Rectal smooth muscle tissue (tissue), 1 donor: ENCODE measurements at regions not wholly inside any gene's neighbourhood (a gene's known extent, or its start where the extent isn't known, plus 50 kb on each side); places are given as distances from the start of the nearest gene placed in this dataset.

Source experiments
- H3K27ac ChIP-seq: one replicate; pipeline ENCODE4 v1.7.0; 2013; ENCODE audit warnings: low read depth, low read length, inconsistent platforms
- H3K27me3 ChIP-seq: one replicate; pipeline ENCODE4 v1.7.0; 2013; ENCODE audit warnings: low read length; ENCODE audit not compliant: control insufficient read depth, insufficient read depth
- H3K36me3 ChIP-seq: one replicate; pipeline ENCODE4 v1.7.0; 2013; ENCODE audit warnings: low read length; ENCODE audit not compliant: control insufficient read depth, insufficient read depth
- H3K4me1 ChIP-seq: one replicate; pipeline ENCODE4 v1.7.0; 2013; ENCODE audit warnings: low read length; ENCODE audit not compliant: control insufficient read depth, insufficient read depth
- H3K4me3 ChIP-seq: one replicate; pipeline ENCODE4 v1.7.0; 2013; ENCODE audit warnings: low read length
- H3K9ac ChIP-seq: one replicate; pipeline ENCODE4 v1.7.0; 2013; ENCODE audit warnings: low read length

DNA sequence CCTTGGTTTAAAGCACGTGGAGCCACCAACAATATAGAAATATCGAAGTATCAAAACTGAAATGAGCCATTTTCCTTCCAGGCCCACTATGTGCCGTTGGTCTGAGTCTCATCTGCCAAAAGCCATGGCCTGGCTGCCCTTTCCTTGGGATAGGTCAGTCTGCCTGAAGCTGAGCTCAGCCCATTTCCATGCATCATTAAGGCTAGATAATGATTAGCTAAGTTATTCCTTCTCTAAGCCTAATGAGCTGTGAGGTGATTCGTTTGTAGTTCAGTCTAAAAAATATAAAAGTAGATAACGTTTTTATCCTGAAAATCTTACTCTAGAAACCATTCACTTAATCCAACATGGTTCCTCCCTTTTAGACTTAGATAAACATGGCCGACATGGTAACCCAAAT, 936.2 kb upstream of the LCORL start:
- no peaks in the 10 kb centered on the region for H3K36me3 ChIP-seq
- no peak overlapping the region for H3K4me3 ChIP-seq
- no peaks in the 10 kb centered on the region for H3K4me1 ChIP-seq
- H3K9ac ChIP-seq = no peak overlapping the region
- H3K27me3 ChIP-seq = no peaks in the 10 kb centered on the region
- no peak overlapping the region for H3K27ac ChIP-seq

DNA sequence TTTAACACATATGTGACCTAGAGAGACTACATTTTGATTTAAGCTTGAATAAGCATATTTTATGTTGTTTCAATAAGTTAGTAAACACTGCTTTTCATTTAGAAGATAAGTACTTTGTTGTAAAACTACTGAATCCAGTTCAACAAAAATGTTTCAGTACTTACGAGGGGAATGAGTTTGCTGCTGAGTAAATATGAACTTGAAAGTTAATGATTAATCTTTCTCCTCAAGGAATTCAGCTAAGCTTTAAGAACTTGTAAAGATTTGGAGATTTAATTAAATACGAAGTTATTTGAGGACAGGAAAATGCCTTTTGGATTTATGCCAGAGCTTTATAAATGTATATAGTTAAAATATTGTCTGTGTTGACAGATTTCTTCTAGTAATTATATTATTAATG, 933.0 kb upstream of the LCORL start:
- H3K36me3 ChIP-seq = no peaks in the 10 kb centered on the region
- H3K27me3 ChIP-seq = no peaks in the 10 kb centered on the region
- no peak overlapping the region for H3K27ac ChIP-seq
- H3K4me1 ChIP-seq = no peaks in the 10 kb centered on the region
- no peak overlapping the region for H3K9ac ChIP-seq
- H3K4me3 ChIP-seq = no peak overlapping the region

DNA sequence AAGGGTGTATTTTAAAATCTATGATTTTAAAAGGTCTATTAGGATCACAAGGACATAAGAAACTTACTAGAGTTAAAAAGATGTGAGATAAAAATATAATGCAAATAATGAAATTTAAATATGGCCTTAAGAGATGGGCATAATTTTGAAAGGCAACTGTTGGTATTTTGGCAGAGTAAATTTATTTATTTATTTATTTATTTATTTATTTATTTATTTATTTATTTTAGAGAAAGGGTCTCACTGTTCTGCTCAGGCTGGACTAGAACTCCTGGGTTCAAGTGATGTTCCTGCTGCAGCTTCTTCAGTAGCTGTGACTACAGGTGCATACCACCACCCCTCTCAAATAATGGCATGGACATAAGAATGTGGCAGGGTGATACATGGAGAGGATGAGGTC, 932.1 kb upstream of the LCORL start:
- H3K4me3 ChIP-seq = no peak overlapping the region
- H3K4me1 ChIP-seq = no peaks in the 10 kb centered on the region
- no peak overlapping the region for H3K27ac ChIP-seq
- H3K27me3 ChIP-seq = no peaks in the 10 kb centered on the region
- H3K9ac ChIP-seq = no peak overlapping the region
- no peaks in the 10 kb centered on the region for H3K36me3 ChIP-seq

- Histone ChIP-seq H3K36me3 (no peaks in the 10 kb centered on the region), H3K4me3 (no peak overlapping the region), H3K9ac (no peak overlapping the region), H3K27ac (no peak overlapping the region), H3K27me3 (no peaks in the 10 kb centered on the region), H3K4me1 (no peaks in the 10 kb centered on the region)
These were observed 923.9 kb upstream of the LCORL start for GRCh38 chr4:18945464-18945863.

DNA sequence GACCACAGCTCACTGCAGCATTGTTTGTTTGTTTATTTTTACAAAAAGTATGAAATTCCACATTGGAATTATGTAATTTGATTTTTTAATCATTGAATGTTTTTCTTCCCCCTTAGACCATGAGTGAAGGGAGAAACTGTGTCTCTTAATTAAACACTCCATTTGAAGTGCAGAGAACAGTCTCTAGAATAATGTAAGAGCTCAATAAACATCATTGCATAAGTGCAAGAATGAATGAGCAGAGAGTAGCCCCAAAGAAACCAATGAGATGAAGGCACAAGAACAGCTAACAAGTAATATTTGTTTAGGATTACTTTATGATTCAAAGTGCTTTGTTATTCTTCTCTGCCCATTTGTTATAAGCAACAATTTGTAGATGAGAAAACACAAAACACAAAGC, 921.3 kb upstream of the LCORL start:
- Histone ChIP-seq H3K4me1 (no peaks in the 10 kb centered on the region), H3K27ac (no peak overlapping the region), H3K27me3 (no peaks in the 10 kb centered on the region), H3K36me3 (no peaks in the 10 kb centered on the region), H3K4me3 (no peak overlapping the region), H3K9ac (no peak overlapping the region)

DNA sequence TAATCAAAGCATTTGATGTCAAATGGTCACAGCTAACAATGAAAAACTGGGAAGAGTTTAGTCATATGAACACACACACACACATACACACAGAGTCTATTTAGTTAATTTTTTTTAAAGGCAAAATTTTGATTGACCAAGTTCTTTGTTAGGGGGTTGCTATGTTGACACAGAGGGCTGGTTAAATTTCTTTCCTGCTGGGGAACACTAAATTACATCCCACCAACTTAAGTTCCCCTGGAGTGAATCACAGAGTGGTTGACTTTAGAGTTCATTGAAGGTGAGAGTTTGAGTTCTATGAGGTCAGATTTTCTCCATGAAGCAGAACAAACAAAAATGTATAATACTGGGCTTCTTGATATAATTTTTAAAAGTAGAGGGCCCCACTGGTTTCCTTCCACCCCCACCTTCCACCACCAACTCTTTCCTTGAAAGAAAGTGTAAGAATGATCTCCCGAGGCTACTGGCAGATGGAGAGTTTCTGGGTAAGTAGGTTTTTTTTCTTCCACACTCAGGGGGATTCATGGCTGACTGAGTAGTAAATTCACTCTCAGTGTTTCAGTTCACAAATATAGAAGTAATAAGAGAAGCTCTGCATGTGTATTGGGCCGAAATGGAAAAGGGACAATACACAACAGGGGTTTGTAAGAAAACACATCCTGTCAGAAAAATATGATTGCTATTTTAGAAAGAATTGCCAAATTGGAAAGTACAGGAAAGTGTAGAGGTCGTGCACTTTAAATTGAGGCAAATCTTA, 917.0 kb upstream of the LCORL start:
- Histone ChIP-seq H3K4me3 (no peak overlapping the region), H3K9ac (no peak overlapping the region), H3K27ac (no peak overlapping the region), H3K4me1 (no peaks in the 10 kb centered on the region), H3K36me3 (no peaks in the 10 kb centered on the region), H3K27me3 (no peaks in the 10 kb centered on the region)

DNA sequence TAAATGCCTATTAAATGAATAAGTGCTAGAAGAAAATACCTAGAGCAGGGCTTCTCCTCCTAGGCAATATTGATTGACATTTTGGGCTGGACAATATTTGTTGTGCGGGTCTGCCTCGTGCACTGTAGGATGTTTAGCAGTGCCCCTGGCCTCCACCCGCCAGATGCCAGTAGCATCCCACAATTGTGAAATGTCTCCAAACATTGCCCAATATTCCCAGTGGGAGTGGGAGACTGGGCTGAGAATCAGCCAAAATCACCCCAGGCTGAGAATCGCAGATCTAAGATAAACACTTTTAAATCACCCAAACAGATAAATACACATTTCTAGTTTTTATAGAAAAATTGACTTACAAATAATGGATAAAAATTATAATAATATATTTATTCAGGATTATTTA, 916.2 kb upstream of the LCORL start:
- Histone ChIP-seq H3K36me3 (no peaks in the 10 kb centered on the region), H3K4me1 (no peaks in the 10 kb centered on the region), H3K27ac (no peak overlapping the region), H3K4me3 (no peak overlapping the region), H3K27me3 (no peaks in the 10 kb centered on the region), H3K9ac (no peak overlapping the region)

DNA sequence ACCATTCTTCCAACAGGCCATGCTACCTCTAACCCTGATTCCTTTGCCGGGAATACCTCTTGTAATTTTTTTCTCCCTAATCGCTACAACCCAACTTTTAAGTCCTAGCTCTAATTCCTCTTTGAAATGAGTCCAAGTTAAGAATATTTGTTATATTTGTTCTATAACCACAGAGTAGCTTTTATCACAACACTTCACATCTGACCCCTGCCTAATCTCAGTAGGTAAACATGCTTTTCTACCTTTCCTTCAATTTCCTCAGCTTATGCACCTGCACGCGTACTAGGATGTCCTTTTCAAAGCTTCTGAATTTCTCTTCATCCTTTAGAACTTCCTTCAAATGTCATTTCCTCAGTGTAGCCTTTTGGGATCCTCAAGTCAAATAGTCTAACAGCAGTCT, 915.5 kb upstream of the LCORL start:
- Histone ChIP-seq H3K27ac (no peak overlapping the region), H3K36me3 (no peaks in the 10 kb centered on the region), H3K27me3 (no peaks in the 10 kb centered on the region), H3K4me1 (no peaks in the 10 kb centered on the region), H3K9ac (no peak overlapping the region), H3K4me3 (no peak overlapping the region)

- Histone ChIP-seq H3K27me3 (no peaks in the 10 kb centered on the region), H3K4me1 (no peaks in the 10 kb centered on the region), H3K36me3 (no peaks in the 10 kb centered on the region), H3K27ac (no peak overlapping the region), H3K4me3 (no peak overlapping the region), H3K9ac (no peak overlapping the region)
These were observed 914.2 kb upstream of the LCORL start for GRCh38 chr4:18935659-18936345.

DNA sequence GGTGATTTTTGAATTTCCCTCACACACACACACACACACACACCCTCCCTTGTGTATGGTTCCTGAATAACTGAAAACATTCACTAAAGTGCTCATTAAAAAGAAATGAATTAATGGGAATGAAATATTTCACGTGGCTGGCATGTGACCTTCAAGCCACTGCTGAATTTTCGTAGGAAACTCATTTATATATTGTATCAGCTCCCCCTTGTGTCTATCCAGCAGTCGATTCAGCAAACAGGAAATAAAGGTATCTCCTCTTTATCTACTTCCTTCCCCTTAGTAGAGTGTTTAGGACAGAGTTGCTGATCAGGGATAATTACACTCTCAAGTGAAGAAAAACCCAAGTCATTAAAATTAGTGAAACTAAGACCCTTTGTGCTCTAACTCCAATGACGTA, 912.6 kb upstream of the LCORL start:
- Histone ChIP-seq H3K4me1 (no peaks in the 10 kb centered on the region), H3K9ac (no peak overlapping the region), H3K27ac (no peak overlapping the region), H3K27me3 (no peaks in the 10 kb centered on the region), H3K4me3 (no peak overlapping the region), H3K36me3 (no peaks in the 10 kb centered on the region)

GRCh38 chr4:18932730-18933339, 911.3 kb upstream of the LCORL start:
- Histone ChIP-seq H3K9ac (no peak overlapping the region), H3K36me3 (no peaks in the 10 kb centered on the region), H3K27me3 (no peaks in the 10 kb centered on the region), H3K4me3 (no peak overlapping the region), H3K4me1 (no peaks in the 10 kb centered on the region), H3K27ac (no peak overlapping the region)

DNA sequence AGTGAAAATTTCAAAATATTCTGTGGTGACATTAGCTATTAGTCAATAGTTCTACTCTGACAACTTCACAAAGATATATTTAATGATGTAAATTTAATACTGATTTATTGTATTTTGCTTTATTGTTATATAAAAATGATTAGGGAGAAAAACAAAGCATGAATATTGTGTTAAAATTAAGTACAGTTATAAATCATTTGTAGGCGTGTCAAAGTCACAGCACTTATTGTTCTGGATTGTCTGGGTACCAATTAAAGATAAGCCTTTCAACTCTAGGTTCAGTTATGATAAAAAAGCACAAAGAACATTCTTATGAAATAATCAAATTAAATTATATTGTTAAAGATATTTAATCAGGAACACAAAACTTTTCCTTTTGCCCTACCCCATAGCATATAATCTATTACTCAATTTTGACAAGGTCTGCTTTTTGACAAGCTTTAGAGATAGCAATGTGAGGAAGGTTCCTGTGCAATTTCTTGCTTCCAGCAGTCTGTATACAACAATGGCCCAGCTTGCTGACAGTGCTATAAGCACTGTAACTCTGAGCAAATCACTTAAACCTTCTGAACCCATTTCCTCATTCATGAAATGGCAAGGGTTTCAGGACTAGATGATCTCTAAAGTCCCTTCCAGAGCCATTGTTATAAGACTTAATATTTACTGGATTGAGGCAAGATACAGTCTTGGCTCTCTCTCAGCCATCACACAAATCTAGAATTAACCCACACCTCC, 910.3 kb upstream of the LCORL start:
- no peaks in the 10 kb centered on the region for H3K4me1 ChIP-seq
- no peak overlapping the region for H3K4me3 ChIP-seq
- H3K27ac ChIP-seq = no peak overlapping the region
- no peaks in the 10 kb centered on the region for H3K27me3 ChIP-seq
- no peaks in the 10 kb centered on the region for H3K36me3 ChIP-seq
- H3K9ac ChIP-seq = no peak overlapping the region
